Right kidney (tissue), 1 donor: ENCODE measurements at regions not wholly inside any gene's neighbourhood (a gene's known extent, or its start where the extent isn't known, plus 50 kb on each side); places are given as distances from the start of the nearest gene placed in this dataset.
"Not testable (repeated sequence)": the region's sequence is repeated elsewhere in the genome, so short reads cannot be mapped to it uniquely, and the experiment has no call there.

Experiments used
- DNase-seq: peaks from one replicate; pipeline ENCODE4 v3.0.0-alpha.2; 2016

DNA sequence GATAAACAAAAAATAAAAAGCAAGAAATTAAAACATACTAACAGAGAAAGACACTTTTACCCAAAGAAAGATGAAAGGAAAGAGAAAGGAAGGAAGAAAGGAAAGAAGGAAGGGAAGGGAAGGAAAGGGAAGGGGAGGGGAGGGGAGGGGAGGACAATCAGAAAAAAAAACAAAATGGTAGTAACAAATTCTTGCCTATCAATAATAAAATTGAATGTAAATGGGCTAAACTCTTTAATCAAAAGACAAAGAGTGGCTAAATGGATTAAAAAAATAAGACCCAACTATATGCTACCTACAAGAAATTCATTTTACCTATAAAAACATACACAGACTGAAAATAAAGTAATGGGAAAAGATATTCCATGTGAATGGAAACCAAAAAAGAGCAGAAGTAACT is 372.9 kb upstream of the NFIA start:
- no peak for DNase-seq

DNA sequence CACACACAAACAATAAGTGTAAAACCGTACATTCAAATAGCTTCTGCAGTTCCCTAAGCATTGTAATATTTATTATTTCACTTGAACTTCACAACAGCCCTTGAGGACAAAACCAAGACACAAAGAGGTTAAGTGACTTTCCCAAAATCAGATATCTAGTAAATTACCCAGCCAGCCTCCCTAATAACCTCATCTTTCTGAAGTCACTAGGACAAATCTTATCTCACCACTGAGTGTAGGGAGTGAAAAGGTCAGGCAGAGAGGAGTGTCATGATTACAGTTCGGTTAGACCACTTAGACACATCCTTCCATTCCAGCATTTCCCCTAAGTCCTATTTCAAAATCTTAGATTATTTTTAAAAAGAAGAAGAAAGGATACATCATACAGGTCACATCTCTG is 377.3 kb upstream of the NFIA start:
- DNase-seq, result no peak

DNA sequence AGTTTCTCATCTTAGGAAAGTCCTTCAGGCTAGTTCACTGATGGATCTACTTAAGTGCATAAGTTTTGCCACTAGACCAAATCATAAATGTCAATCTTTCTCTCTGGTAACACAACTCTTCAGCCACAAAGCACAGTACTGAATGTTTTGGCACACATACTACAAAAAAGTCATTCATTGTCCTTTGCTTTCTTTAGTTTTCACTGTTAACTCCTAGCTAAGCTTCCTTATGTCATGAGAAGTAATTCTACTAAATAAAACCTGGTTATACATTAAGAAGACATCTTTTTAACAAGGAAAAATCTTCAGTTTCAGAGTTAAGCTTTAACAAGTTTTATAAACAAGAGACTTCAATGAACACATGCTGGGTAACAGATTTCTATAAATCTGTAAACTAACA is 379.2 kb upstream of the NFIA start:
- DNase-seq, result no peak

GRCh38 chr1:60699325-60699724 is 383.0 kb upstream of the NFIA start:
- no peak for DNase-seq

DNA sequence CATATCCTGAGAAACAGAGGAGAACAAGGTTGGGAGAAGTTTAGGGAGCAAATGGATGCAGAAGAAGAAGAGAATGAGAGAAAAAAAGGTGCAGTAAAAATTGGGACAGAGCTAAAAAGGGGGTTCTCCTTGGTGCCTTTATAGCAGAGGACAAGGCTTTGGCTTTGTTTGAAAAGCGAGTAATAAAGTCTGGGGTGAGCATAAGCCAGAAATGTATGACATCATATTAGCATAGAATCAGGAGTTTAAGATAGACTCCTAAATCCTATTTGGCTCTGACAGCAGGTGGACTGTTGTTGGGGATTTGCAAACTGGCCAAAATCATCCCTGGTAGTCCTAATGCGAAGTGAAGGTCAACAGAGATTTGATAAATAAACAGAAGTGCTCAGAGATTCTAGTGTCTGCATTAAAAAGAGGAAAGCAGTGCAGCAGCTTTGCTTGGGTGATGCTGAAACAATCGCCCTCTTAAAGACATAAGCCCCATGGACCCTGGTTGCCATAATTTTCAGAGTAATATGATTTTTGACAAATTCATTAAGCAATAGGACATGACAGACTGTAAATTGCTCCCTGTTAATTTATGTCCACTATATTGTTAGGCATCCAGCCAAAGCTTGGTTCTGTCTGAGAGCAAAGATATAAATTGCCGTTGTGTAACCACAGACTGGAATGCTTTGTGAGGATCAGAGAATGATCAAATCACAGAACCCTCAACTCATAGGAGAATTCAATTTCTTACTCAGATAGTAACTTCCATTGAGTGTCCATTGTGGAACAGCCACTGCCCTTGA is 385.0 kb upstream of the NFIA start:
- DNase-seq, result no peak

DNA sequence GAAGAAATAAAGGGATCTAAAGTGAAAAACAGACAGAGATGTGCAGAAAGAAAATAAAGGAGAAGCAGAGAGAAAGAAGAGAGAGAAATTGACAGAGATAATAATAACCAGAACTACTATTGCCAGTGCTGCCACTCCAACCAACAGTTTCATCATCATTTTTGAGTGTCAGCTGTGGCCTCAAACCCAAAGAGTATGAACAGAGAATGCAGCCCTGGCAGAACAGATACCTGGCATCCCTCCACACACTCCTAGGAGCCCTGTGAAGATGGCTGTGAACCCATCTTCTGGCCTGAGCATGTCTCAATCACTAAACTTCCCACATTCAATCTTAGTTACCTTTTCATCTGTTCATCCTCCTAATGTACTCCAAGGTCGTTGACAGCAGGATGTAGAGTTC is 385.8 kb upstream of the NFIA start:
- DNase-seq, result no peak

- no peak for DNase-seq
Measured at GRCh38 chr1:60695716-60696171, 386.6 kb upstream of the NFIA start.

DNA sequence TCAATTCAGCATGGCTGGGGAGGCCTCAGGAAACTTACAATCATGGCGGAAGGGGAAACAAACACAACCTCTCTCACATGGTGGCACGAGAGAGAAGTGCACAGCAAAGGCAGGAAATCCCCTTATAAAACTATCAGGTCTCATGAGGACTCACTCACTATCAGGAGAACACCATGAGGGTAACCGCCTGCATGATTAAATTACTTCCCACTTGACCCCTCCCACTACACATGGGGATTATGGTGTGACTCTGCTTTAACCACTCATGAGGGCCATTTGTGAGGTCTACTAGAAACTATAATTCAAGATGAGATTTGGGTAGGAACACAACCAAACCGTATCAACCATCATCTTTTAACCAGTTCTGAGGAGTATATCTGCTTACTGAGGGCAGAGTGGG is 387.4 kb upstream of the NFIA start:
- no peak for DNase-seq

DNA sequence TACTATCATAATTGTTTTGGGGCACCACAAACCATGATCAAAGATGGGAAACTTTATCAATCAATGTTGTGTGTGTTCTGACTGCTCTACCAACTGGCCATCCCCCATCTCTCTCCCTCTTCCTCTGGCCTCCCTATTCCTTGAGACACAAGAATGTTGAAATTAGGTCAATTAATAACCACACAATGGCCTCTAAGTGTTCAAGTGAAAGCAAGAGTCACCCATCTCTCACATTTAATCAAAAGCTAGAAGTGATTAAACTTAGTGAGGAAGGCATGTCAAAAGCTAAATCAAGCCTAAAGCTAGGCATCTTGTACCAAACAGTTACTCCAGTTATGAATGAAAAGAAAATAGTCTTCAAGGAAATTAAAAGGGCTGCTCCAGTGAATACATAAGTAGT is 390.3 kb upstream of the NFIA start:
- no peak for DNase-seq

DNA sequence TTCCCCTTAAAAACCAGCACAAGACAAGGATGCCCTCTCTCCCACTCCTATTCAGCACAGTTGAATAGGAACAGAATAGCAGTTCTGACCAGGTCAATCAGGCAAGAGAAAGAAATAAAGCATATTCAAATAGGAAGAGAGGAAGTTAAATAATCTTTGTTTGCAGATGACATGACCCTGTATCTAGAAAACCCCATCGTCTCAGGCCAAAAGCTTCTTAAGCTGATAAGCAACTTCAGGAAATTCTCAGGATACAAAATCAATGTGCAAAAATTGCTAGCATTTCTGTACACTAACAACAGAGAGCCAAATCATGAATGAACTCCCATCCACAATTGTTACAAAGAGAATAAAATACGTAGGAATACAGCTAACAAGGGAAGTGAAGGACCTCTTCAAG is 394.1 kb upstream of the NFIA start:
- DNase-seq, result not testable (repeated sequence)

- no peak for DNase-seq
Measured at GRCh38 chr1:60681095-60681860, 401.1 kb upstream of the NFIA start.

GRCh38 chr1:60679524-60680375 is 402.6 kb upstream of the NFIA start:
- DNase-seq, result no peak

DNA sequence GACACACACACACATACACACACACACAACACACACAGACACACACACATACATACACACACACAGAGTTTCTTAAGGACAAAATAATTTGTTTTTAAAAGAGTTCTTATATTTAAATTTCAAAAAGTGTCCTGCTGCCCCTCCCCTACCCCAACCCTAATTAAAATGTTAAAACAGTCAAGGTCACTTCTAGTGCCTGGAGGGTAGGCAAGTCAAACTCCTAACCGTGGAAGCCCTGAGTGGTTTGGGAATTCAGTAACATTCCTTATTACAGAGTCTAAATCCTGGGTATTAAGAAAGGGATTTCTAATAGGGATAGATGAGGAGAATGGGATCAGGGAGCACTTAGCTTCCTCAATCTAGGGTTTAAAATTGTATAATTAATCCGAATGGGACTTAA is 403.6 kb upstream of the NFIA start:
- no peak for DNase-seq

DNA sequence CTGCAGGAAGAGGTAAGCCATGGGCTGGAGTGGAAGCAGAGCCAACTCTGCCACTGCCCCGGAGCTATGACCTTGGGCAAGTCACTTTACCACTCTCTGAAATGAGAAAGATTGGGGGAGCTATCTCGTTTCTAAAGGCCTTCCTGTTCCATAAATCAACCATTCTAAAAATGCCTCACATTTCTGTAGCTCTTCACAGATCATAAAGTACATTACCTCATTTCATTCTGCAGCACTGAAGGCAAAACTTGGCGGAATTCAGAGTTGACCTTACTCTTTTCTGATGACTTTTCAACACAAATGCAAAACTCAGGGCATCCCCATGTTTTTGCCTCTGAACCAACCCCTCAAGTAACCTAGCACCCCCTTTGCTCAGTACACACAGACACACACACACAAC is 404.0 kb upstream of the NFIA start:
- no peak for DNase-seq

GRCh38 chr1:60672449-60672848 is 409.9 kb upstream of the NFIA start:
- DNase-seq, result no peak

- peak; percentile 16 for DNase-seq
Measured at GRCh38 chr1:60670302-60670701, 412.1 kb upstream of the NFIA start.

GRCh38 chr1:60668585-60668984 is 413.8 kb upstream of the NFIA start:
- DNase-seq, result no peak

DNA sequence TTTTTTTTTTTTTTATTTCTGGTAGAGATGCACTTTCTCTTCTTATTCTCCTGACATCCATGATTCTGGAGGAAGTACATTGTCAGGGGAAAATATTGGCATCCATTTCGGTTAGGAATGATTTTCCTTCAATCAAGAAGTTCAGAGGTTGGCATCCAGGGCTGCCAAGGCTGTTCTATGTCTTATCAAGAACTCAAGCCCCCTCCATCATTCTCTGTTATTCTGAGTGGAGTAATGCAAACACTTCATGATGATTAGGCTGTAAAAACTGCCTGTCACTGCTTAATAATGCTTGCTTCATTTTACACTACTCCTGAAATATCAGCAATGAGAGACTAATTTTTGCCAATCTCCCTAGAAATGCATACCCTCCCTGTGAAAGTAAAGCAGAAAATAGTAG is 417.1 kb upstream of the NFIA start:
- DNase-seq, result no peak

DNA sequence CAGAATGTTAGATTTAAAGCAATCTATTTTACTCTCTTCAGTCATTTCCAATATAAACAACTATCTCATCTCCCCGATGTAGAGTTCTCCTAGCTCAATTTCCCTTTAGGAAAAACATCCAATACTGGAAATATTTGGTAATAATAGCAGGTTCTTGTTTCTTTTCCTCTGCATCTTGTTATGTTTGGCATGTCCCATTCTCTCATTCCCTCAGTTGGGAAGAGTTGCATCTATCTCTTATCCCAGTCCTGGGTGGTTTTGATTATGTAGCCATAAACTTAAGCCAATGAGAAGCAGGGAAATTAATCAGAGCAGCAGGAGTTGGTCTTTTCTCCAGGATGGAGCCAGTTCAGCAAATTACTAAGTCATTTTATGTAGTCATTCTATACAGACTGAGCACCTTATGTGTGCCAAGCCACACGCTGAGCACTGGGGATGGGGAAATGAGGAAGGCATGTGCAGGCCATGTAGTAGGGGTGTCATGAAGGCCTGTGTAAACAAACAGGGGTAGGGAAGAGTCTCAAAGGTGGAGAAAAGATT is 418.2 kb upstream of the NFIA start:
- no peak for DNase-seq

- no peak for DNase-seq
Measured at GRCh38 chr1:60662486-60663044, 419.8 kb upstream of the NFIA start.

DNA sequence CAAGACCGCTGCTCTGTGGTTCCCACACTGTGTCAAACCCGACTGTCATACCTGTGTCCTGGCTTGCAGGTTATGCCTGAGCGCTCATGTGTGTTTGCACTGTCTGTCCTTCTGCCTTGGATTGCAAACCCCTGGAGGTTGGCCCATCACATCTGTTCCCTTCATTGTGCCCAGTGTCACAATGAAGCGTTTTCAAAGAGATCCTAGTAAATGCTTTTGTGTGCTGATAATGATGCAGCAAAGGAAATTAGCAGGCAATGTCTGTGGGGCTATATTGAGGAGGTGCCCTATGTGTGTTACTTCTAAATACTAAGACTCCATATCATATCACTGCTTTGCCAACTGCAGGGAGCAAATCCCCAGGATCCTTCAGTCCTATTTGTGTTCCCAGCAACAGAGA is 424.4 kb upstream of the NFIA start:
- DNase-seq, result no peak

DNA sequence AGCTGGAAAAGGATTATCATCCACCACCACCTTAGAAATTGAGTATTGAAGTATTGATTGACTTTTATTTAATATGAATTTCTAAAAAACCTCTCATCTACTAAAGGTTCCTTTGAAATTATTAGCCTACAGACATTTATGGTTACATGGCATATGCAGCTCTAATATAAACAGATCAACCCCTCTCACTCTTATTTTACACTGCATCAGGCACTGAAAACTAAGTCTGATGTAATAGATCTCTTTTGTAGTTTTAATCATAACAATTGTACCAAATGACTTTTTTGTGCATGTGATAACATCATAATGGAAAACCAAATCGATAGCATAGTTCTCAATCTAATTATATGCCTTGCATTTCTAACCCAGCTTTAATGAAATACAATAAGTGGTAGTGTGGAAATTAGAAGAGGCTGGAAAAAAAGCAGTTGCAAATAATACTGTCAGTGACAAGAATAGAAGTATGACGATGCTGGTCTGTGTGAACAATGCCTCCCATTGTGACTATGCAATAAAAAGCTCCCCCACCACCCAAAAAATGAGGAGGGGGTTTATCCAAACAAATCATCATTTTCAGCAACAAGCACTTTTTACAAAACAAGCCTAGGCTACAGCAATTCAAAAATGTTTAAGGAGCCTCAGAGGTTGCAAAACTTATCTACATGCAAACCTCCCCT is 426.5 kb upstream of the NFIA start:
- no peak for DNase-seq
